ENCODE measurements at regions not wholly inside any gene's neighbourhood (a gene's known extent, or its start where the extent isn't known, plus 50 kb on each side); places are given as distances from the start of the nearest gene placed in this dataset.

- H3K4me1 ChIP-seq = no peaks in the 10 kb centered on the region
- DNase-seq (no peak), FAIRE-seq (no peak), ATAC-seq (no peak)
- no peak overlapping the region for H3K27ac ChIP-seq
- TF ChIP-seq CTCF (IDR thresholded peaks at IDR 0.05) = no peak
- H3K4me3 ChIP-seq = no peak overlapping the region
- intact Hi-C loops (cut with DNase I) = no loop called here
- no peaks in the 10 kb centered on the region for H3K36me3 ChIP-seq
- no peaks in the 10 kb centered on the region for H3K9me3 ChIP-seq
- WGBS, 2 donors = 83 to 94% methylated on average over 1 of the region's 1 CpG
- no peaks in the 10 kb centered on the region for H3K27me3 ChIP-seq
Observed at GRCh38 chr2:81870119-81870518, 1565.6 kb upstream of the LRRTM1 start.

- no peak for ATAC-seq
- H3K4me3 ChIP-seq = no peak overlapping the region
- no peaks in the 10 kb centered on the region for H3K4me1 ChIP-seq
- H3K9me3 ChIP-seq = no peaks in the 10 kb centered on the region
- intact Hi-C loops (cut with DNase I) = no loop called here
- H3K27ac ChIP-seq = no peak overlapping the region
- no peak for DNase-seq
- no peaks in the 10 kb centered on the region for H3K36me3 ChIP-seq
- TF ChIP-seq CTCF (IDR thresholded peaks at IDR 0.05) = no peak
- no peak for FAIRE-seq
- H3K27me3 ChIP-seq = no peaks in the 10 kb centered on the region
- 57 to 68% methylated on average over 3 of the region's 3 CpGs for WGBS, 2 donors
Observed at GRCh38 chr2:81858998-81859397, 1554.4 kb upstream of the LRRTM1 start.

- DNase-seq = no peak
- H3K27ac ChIP-seq = no peak overlapping the region
- H3K27me3 ChIP-seq = no peaks in the 10 kb centered on the region
- no peaks in the 10 kb centered on the region for H3K9me3 ChIP-seq
- FAIRE-seq = no peak
- no peaks in the 10 kb centered on the region for H3K36me3 ChIP-seq
- TF ChIP-seq CTCF (IDR thresholded peaks at IDR 0.05) = no peak
- WGBS, 2 donors = 72% methylated on average over 2 of the region's 2 CpGs
- no peak overlapping the region for H3K4me3 ChIP-seq
- no peaks in the 10 kb centered on the region for H3K4me1 ChIP-seq
- ATAC-seq = no peak
- intact Hi-C loops (cut with DNase I) = no loop called here
Observed at GRCh38 chr2:81853341-81853740, 1548.8 kb upstream of the LRRTM1 start.

- WGBS, 2 donors = 69 to 84% methylated on average over 2 of the region's 2 CpGs
- DNase-seq (no peak), ATAC-seq (no peak), FAIRE-seq (no peak)
- TF ChIP-seq CTCF (IDR thresholded peaks at IDR 0.05) = no peak
- Histone ChIP-seq H3K27me3 (no peaks in the 10 kb centered on the region), H3K27ac (no peak overlapping the region), H3K9me3 (no peaks in the 10 kb centered on the region), H3K36me3 (no peaks in the 10 kb centered on the region), H3K4me1 (no peaks in the 10 kb centered on the region), H3K4me3 (no peak overlapping the region)
- intact Hi-C loops (cut with DNase I) = no loop called here
Observed at GRCh38 chr2:81852651-81853050, 1548.1 kb upstream of the LRRTM1 start.

DNA sequence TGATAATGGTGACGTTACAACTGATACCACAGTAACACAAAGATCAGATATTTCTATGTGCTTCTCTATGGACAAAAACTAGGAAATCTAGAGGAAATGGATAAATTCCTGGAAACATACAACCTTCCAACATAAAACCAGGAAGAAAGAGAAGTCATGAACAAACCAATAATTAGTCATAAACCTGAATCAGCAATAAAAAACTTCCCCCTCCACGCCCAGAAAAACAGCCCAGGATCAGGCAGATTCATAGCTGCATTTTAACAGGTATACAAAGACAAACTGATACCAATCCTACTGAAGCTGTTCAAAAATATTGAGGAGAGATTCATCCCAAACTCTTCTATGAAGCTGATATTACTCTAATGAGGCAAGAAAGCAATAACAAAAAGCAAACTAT lies 1535.2 kb upstream of the LRRTM1 start:
- DNase-seq = no peak
- H3K36me3 ChIP-seq = no peaks in the 10 kb centered on the region
- no peaks in the 10 kb centered on the region for H3K9me3 ChIP-seq
- H3K27ac ChIP-seq = no peak overlapping the region
- intact Hi-C loops (cut with DNase I) = no loop called here
- H3K27me3 ChIP-seq = no peaks in the 10 kb centered on the region
- ATAC-seq = no peak
- H3K4me3 ChIP-seq = no peak overlapping the region
- no peaks in the 10 kb centered on the region for H3K4me1 ChIP-seq
- WGBS, 2 donors = 26 to 31% methylated on average over 2 of the region's 2 CpGs
- no peak for TF ChIP-seq CTCF (IDR thresholded peaks at IDR 0.05)
- FAIRE-seq = no peak

Measured in pancreas (tissue), 10 donors.